SK-N-SH (cell line): ENCODE measurements at regions not wholly inside any gene's neighbourhood (a gene's known extent, or its start where the extent isn't known, plus 50 kb on each side); places are given as distances from the start of the nearest gene placed in this dataset.

Experiments used
- EP300 ChIP-seq, 2 experiments: IDR thresholded peaks; 2 replicates each; pipeline versions ENCODE4 v1.4.0 to v1.6.1; 2012; ENCODE audit warnings: borderline replicate concordance in 1 of 2, low read depth in 1 of 2, low read length in 1 of 2
- EZH2phosphoT487 ChIP-seq: fragments of 200-600 bp; sonication (generic); IDR thresholded peaks from 2 replicates; pipeline ENCODE4 v1.6.1; 2017; ENCODE audit warnings: low read depth, mixed run types, mild to moderate bottlenecking, antibody characterized with exemption, moderate library complexity, borderline replicate concordance
- FOXJ3 ChIP-seq: sonication (generic); formaldehyde crosslinking; IDR thresholded peaks from 2 replicates; pipeline ENCODE4 v1.5.1; 2020; ENCODE audit warnings: mild to moderate bottlenecking, missing genetic modification reagents
- GATA2 ChIP-seq: sonication (generic); formaldehyde crosslinking; IDR thresholded peaks from 2 replicates; pipeline ENCODE4 v1.5.0; 2020; ENCODE audit warnings: mild to moderate bottlenecking, missing genetic modification reagents
- POLR2AphosphoS5 ChIP-seq: IDR thresholded peaks from 2 replicates; pipeline ENCODE4 v1.6.1; 2012; ENCODE audit warnings: low read depth, low read length
- RAD21 ChIP-seq: IDR thresholded peaks from 2 replicates; pipeline ENCODE4 v1.6.1; 2012; ENCODE audit warnings: mild to moderate bottlenecking, low read length
- RFX5 ChIP-seq: IDR thresholded peaks from 2 replicates; pipeline ENCODE4 v1.6.1; 2012; ENCODE audit warnings: mild to moderate bottlenecking, improper control_type of control experiment, low read length
- SMC3 ChIP-seq: IDR thresholded peaks from 2 replicates; pipeline ENCODE4 v1.6.1; 2012; ENCODE audit warnings: low read depth, low read length, improper control_type of control experiment
- TF ChIP-seq, protein P1 (sequence below): fragments of 150-350 bp; IDR thresholded peaks from 2 replicates; pipeline ENCODE4 v1.6.1; 2016; ENCODE audit warnings: mild to moderate bottlenecking, low read depth, low read length
- TF ChIP-seq, protein P2 (sequence below): fragments of 200-600 bp; sonication (generic); IDR thresholded peaks from 2 replicates; pipeline ENCODE4 v1.6.1; 2017; ENCODE audit warnings: antibody characterized with exemption, mild to moderate bottlenecking, moderate library complexity
- TF ChIP-seq, protein P3 (sequence below): IDR thresholded peaks from 2 replicates; pipeline ENCODE4 v1.4.0; 2012; ENCODE audit warnings: low read depth

DNA sequence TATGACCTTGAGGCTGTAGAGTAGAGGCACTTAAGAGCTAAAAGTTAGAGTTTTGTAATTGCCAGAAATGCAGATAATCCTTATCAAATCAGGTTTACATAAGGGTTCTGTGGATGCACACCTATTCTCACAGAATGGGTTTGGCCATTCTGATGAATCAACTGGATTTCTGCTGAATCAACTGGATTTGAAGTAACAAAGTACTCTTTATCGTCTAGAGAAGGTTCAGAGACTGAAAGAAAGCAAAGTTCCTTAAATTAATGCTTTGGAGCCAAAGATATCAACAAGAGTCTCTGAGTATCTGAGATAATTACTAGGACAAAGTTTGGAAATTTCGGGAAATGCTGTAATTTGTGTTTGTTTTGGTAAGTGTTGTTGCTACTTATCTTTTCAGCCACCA is 669.6 kb upstream of the ZNF608 start:
- TF ChIP-seq, protein P1, sequence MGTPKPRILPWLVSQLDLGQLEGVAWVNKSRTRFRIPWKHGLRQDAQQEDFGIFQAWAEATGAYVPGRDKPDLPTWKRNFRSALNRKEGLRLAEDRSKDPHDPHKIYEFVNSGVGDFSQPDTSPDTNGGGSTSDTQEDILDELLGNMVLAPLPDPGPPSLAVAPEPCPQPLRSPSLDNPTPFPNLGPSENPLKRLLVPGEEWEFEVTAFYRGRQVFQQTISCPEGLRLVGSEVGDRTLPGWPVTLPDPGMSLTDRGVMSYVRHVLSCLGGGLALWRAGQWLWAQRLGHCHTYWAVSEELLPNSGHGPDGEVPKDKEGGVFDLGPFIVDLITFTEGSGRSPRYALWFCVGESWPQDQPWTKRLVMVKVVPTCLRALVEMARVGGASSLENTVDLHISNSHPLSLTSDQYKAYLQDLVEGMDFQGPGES, result no peak
- TF ChIP-seq, protein P2, sequence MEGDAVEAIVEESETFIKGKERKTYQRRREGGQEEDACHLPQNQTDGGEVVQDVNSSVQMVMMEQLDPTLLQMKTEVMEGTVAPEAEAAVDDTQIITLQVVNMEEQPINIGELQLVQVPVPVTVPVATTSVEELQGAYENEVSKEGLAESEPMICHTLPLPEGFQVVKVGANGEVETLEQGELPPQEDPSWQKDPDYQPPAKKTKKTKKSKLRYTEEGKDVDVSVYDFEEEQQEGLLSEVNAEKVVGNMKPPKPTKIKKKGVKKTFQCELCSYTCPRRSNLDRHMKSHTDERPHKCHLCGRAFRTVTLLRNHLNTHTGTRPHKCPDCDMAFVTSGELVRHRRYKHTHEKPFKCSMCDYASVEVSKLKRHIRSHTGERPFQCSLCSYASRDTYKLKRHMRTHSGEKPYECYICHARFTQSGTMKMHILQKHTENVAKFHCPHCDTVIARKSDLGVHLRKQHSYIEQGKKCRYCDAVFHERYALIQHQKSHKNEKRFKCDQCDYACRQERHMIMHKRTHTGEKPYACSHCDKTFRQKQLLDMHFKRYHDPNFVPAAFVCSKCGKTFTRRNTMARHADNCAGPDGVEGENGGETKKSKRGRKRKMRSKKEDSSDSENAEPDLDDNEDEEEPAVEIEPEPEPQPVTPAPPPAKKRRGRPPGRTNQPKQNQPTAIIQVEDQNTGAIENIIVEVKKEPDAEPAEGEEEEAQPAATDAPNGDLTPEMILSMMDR, result no peak
- TF ChIP-seq GATA2 (CRISPR knock-in tag) (no peak), FOXJ3 (CRISPR knock-in tag) (no peak), EZH2phosphoT487 (no peak), POLR2AphosphoS5 (no peak), RAD21 (no peak), EP300 (IDR thresholded peaks at IDR 0.05; ENCODE audit: borderline replicate concordance in 1 of 2, low read depth in 1 of 2, low read length in 1 of 2) (no peak), SMC3 (no peak), RFX5 (no peak)
- TF ChIP-seq, protein P3, sequence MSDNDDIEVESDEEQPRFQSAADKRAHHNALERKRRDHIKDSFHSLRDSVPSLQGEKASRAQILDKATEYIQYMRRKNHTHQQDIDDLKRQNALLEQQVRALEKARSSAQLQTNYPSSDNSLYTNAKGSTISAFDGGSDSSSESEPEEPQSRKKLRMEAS, result no peak
